ENCODE measurements at regions not wholly inside any gene's neighbourhood (a gene's known extent, or its start where the extent isn't known, plus 50 kb on each side); places are given as distances from the start of the nearest gene placed in this dataset.

- Histone ChIP-seq H3K9me1 (replicated peaks; ENCODE audit: control insufficient read depth, extremely low read depth, insufficient read depth, low read length) (no peaks in the 10 kb centered on the region), H3K4me2 (ENCODE audit: insufficient read depth, low read length) (no peak overlapping the region), H3K4me3 (replicated peaks in 1 of 3; ENCODE audit: insufficient read depth in 1 of 3, low read depth in 1 of 3, low read length in 3 of 3) (no peak overlapping the region), H2AFZ (ENCODE audit: low read depth, low read length) (no peak overlapping the region), H4K20me1 (replicated peaks; ENCODE audit: control insufficient read depth, extremely low read depth, insufficient read depth, low read length) (no peaks in the 10 kb centered on the region), H3K79me2 (ENCODE audit: control insufficient read depth, insufficient read depth, low read length) (no peaks in the 10 kb centered on the region), H3K4me1 (ENCODE audit: control insufficient read depth, extremely low read depth, insufficient read depth, low read length) (no peaks in the 10 kb centered on the region), H3K9ac (replicated peaks; ENCODE audit: extremely low read depth, insufficient read depth, low read length) (no peak overlapping the region), H3K9me3 (replicated peaks; ENCODE audit: control insufficient read depth, insufficient read depth, low read length) (no peaks in the 10 kb centered on the region), H3K27me3 (ENCODE audit: control insufficient read depth in 2 of 2, insufficient read depth in 2 of 2, low read length in 2 of 2) (no peaks in the 10 kb centered on the region), H3K36me3 (ENCODE audit: control insufficient read depth in 2 of 2, extremely low read depth in 1 of 2, insufficient read depth in 2 of 2, low read length in 2 of 2) (no peaks in the 10 kb centered on the region), H3K27ac (ENCODE audit: insufficient read depth, low read depth, low read length) (no peak overlapping the region)
- DNase-seq (ENCODE audit: low read depth, low spot score) (no peak), FAIRE-seq (no peak)
- TF ChIP-seq JUN (IDR thresholded peaks at IDR 0.05; ENCODE audit: borderline replicate concordance, insufficient read depth, insufficient read length, low read depth): no peak
- no peak for TF ChIP-seq GATA2 (IDR thresholded peaks at IDR 0.05; ENCODE audit: insufficient read depth, insufficient read length, low read depth, low read length)
- no peak for TF ChIP-seq FOS (IDR thresholded peaks at IDR 0.05; ENCODE audit: borderline replicate concordance, insufficient read depth, low read length)
- TF ChIP-seq CTCF (IDR thresholded peaks at IDR 0.05; ENCODE audit: extremely low read depth in 1 of 2, insufficient read depth in 1 of 2, low read depth in 1 of 2, low read length in 2 of 2): no peak
- TF ChIP-seq MYC (IDR thresholded peaks at IDR 0.05; ENCODE audit: low read depth, low read length): no peak
- no peak for TF ChIP-seq EZH2 (IDR thresholded peaks at IDR 0.05; ENCODE audit: borderline replicate concordance, low read depth, low read length, severe bottlenecking)
- TF ChIP-seq POLR2A (IDR thresholded peaks at IDR 0.05; ENCODE audit: low read depth, low read length): no peak
- no peak for TF ChIP-seq MAX (IDR thresholded peaks at IDR 0.05; ENCODE audit: insufficient read depth, insufficient read length)
- no peak for TF ChIP-seq POLR2AphosphoS5 (IDR thresholded peaks at IDR 0.05; ENCODE audit: insufficient read depth, low read depth, low read length)
- no TSS peak for BruUV-seq (replicated peaks)
- intact Hi-C loops (cut with micrococcal nuclease) (no loop called here), dilution Hi-C loops (cut with MboI; ENCODE audit: extremely low pct_ligation_motif_present, low sequenced_read_pairs) (no loop called here)
- POLR2A ChIA-PET: no interaction called here
- CTCF ChIA-PET: no interaction called here
Measured at GRCh38 chr16:51040637-51041036, 110.4 kb downstream of the SALL1 start.

Measured in endothelial cell of umbilical vein (primary cell).